NCI-H748 (cell line): ENCODE measurements at regions not wholly inside any gene's neighbourhood (a gene's known extent, or its start where the extent isn't known, plus 50 kb on each side); places are given as distances from the start of the nearest gene placed in this dataset.
"Not testable (repeated sequence)": the region's sequence is repeated elsewhere in the genome, so short reads cannot be mapped to it uniquely, and the experiment has no call there.

Experiments
- DNase-seq: peaks from one replicate; lab custom pipeline; 2025; ENCODE audit not compliant: unreplicated experiment; lab: John Stamatoyannopoulos, UW

- no peak for DNase-seq
These were observed 82.2 kb upstream of the SLC22A16 start for GRCh38 chr6:110558575-110558974.

GRCh38 chr6:110557199-110557598 lies 80.8 kb upstream of the SLC22A16 start:
- no peak for DNase-seq

- no peak for DNase-seq
These were observed 80.1 kb upstream of the SLC22A16 start for GRCh38 chr6:110556317-110557110.

- no peak for DNase-seq
These were observed 78.6 kb upstream of the SLC22A16 start for GRCh38 chr6:110554966-110555460.

GRCh38 chr6:110554441-110554840 lies 78.0 kb upstream of the SLC22A16 start:
- no peak for DNase-seq

GRCh38 chr6:110552901-110553641 lies 76.7 kb upstream of the SLC22A16 start:
- no peak for DNase-seq

- no peak for DNase-seq
These were observed 75.7 kb upstream of the SLC22A16 start for GRCh38 chr6:110552076-110552475.

- no peak for DNase-seq
These were observed 74.7 kb upstream of the SLC22A16 start for GRCh38 chr6:110551088-110551487.

- peak; percentile 16 for DNase-seq
These were observed 73.9 kb upstream of the SLC22A16 start for GRCh38 chr6:110550353-110550752.

GRCh38 chr6:110549277-110549676 lies 72.9 kb upstream of the SLC22A16 start:
- DNase-seq: no peak

- DNase-seq: no peak
These were observed 71.9 kb upstream of the SLC22A16 start for GRCh38 chr6:110548110-110548847.

GRCh38 chr6:110547266-110547964 lies 71.0 kb upstream of the SLC22A16 start:
- no peak for DNase-seq

- DNase-seq: no peak
These were observed 68.9 kb upstream of the SLC22A16 start for GRCh38 chr6:110545081-110545872.

- DNase-seq: no peak
These were observed 68.1 kb upstream of the SLC22A16 start for GRCh38 chr6:110544472-110544871.

GRCh38 chr6:110543106-110543505 lies 66.7 kb upstream of the SLC22A16 start:
- DNase-seq: no peak

GRCh38 chr6:110542311-110543024 lies 66.1 kb upstream of the SLC22A16 start:
- DNase-seq: no peak

GRCh38 chr6:110541701-110542309 lies 65.4 kb upstream of the SLC22A16 start:
- no peak for DNase-seq

GRCh38 chr6:110539277-110540019 lies 63.0 kb upstream of the SLC22A16 start:
- not testable (repeated sequence) for DNase-seq
